Body of pancreas (tissue), 4 donors: ENCODE measurements at regions not wholly inside any gene's neighbourhood (a gene's known extent, or its start where the extent isn't known, plus 50 kb on each side); places are given as distances from the start of the nearest gene placed in this dataset.

Source experiments
- ATAC-seq: fragments of 150-250 bp; one replicate; pipeline ENCODE4 v1.9.1; 2016
- DNase-seq, 4 donors: peaks; one replicate each; pipeline ENCODE4 v3.0.0-alpha.2; 2019
- H3K27ac ChIP-seq, 4 donors: fragments of 200-600 bp; sonication (generic); 1 replicate in 3 of 4; 2 replicates in 1 of 4; pipeline versions ENCODE4 v1.5.1 to v1.6.1; 2016 to 2019; ENCODE audit warnings: mild to moderate bottlenecking in 1 of 4, mixed read lengths in 1 of 4, moderate library complexity in 1 of 4
- H3K27me3 ChIP-seq, 2 donors: fragments of 200-600 bp; sonication (generic); one replicate each; pipeline ENCODE4 v1.6.0; 2016; ENCODE audit warnings: mild to moderate bottlenecking in 1 of 2
- H3K36me3 ChIP-seq, 2 donors: fragments of 200-600 bp; sonication (generic); replicated peaks in 1 of 2; 2 replicates each; pipeline ENCODE4 v1.5.1; 2016; ENCODE audit warnings: low read depth in 2 of 2; ENCODE audit not compliant: insufficient read depth in 1 of 2
- H3K4me1 ChIP-seq: fragments of 200-600 bp; sonication (generic); one replicate; pipeline ENCODE4 v1.6.0; 2016
- H3K4me3 ChIP-seq, 2 donors: fragments of 200-600 bp; sonication (generic); 1 replicate in 1 of 2; 2 replicates in 1 of 2; pipeline ENCODE4 v1.5.1; 2016 to 2019
- H3K9me3 ChIP-seq, 3 donors: fragments of 200-600 bp; sonication (generic); 1 replicate in 2 of 3; 2 replicates in 1 of 3; pipeline ENCODE4 v1.5.1; 2016
- CTCF ChIP-seq, 7 experiments: fragments of 450-650 bp in 4 of 7; fragments of 200-600 bp in 3 of 7; sonication (generic) in 3 of 7; IDR thresholded peaks; one replicate each; pipeline ENCODE4 v1.5.1; 2016 to 2019; ENCODE audit warnings: antibody characterized with exemption in 7 of 7
- POLR2A ChIP-seq, 3 donors: fragments of 450-650 bp; IDR thresholded peaks; one replicate each; pipeline ENCODE4 v1.6.1; 2016; ENCODE audit warnings: antibody characterized with exemption in 3 of 3, mild to moderate bottlenecking in 2 of 3
- WGBS, 2 donors: methylation state at CpG; one replicate each; pipeline ENCODE4 v1.1.5; 2017; 5-methylcytosine and 5-hydroxymethylcytosine counted together
- intact Hi-C: fragments of 100-400 bp; cut with DNase I; formaldehyde crosslinking; loops from one replicate; pipeline ENCODE4 v1.15.1; 2023

- H3K27ac ChIP-seq: no peak overlapping the region
- H3K9me3 ChIP-seq: no peaks in the 10 kb centered on the region
- TF ChIP-seq POLR2A (IDR thresholded peaks at IDR 0.05) (no peak), CTCF (IDR thresholded peaks at IDR 0.05) (no peak)
- no peak for ATAC-seq
- H3K4me3 ChIP-seq: no peak overlapping the region
- no peaks in the 10 kb centered on the region for H3K27me3 ChIP-seq
- intact Hi-C loops: no loop called here
- no peak for DNase-seq
- H3K36me3 ChIP-seq: no peaks in the 10 kb centered on the region
- no peaks in the 10 kb centered on the region for H3K4me1 ChIP-seq
These were observed 541.1 kb upstream of the SPRY2 start for GRCh38 chr13:80881942-80882445.

GRCh38 chr13:80881495-80881894 lies 540.6 kb upstream of the SPRY2 start:
- Histone ChIP-seq H3K36me3 (no peaks in the 10 kb centered on the region), H3K27me3 (no peaks in the 10 kb centered on the region), H3K4me1 (no peaks in the 10 kb centered on the region), H3K9me3 (no peaks in the 10 kb centered on the region), H3K4me3 (no peak overlapping the region), H3K27ac (no peak overlapping the region)
- TF ChIP-seq POLR2A (IDR thresholded peaks at IDR 0.05): no peak
- TF ChIP-seq CTCF (IDR thresholded peaks at IDR 0.05): no peak
- DNase-seq (no peak), ATAC-seq (no peak)
- intact Hi-C loops: no loop called here

GRCh38 chr13:80881034-80881433 lies 540.1 kb upstream of the SPRY2 start:
- no peaks in the 10 kb centered on the region for H3K27me3 ChIP-seq
- no peaks in the 10 kb centered on the region for H3K36me3 ChIP-seq
- intact Hi-C loops: no loop called here
- H3K4me3 ChIP-seq: no peak overlapping the region
- DNase-seq (no peak), ATAC-seq (no peak)
- no peaks in the 10 kb centered on the region for H3K4me1 ChIP-seq
- TF ChIP-seq CTCF (IDR thresholded peaks at IDR 0.05) (no peak), POLR2A (IDR thresholded peaks at IDR 0.05) (no peak)
- H3K27ac ChIP-seq: no peak overlapping the region
- 26 to 52% methylated on average over 1 of the region's 1 CpG for WGBS, 2 donors
- no peaks in the 10 kb centered on the region for H3K9me3 ChIP-seq

- intact Hi-C loops: no loop called here
- no peaks in the 10 kb centered on the region for H3K9me3 ChIP-seq
- no peak overlapping the region for H3K4me3 ChIP-seq
- DNase-seq: no peak
- H3K4me1 ChIP-seq: no peaks in the 10 kb centered on the region
- H3K36me3 ChIP-seq: no peaks in the 10 kb centered on the region
- TF ChIP-seq POLR2A (IDR thresholded peaks at IDR 0.05): no peak
- no peak for TF ChIP-seq CTCF (IDR thresholded peaks at IDR 0.05)
- no peaks in the 10 kb centered on the region for H3K27me3 ChIP-seq
- ATAC-seq: no peak
- no peak overlapping the region for H3K27ac ChIP-seq
These were observed 537.0 kb upstream of the SPRY2 start for GRCh38 chr13:80877944-80878241.

GRCh38 chr13:80877209-80877943 lies 536.5 kb upstream of the SPRY2 start:
- no peak for DNase-seq
- no peak for ATAC-seq
- intact Hi-C loops: no loop called here
- no peaks in the 10 kb centered on the region for H3K4me1 ChIP-seq
- no peak overlapping the region for H3K27ac ChIP-seq
- no peak for TF ChIP-seq CTCF (IDR thresholded peaks at IDR 0.05)
- 57 to 60% methylated on average over 3 of the region's 3 CpGs for WGBS, 2 donors
- H3K9me3 ChIP-seq: no peaks in the 10 kb centered on the region
- no peaks in the 10 kb centered on the region for H3K27me3 ChIP-seq
- H3K4me3 ChIP-seq: no peak overlapping the region
- H3K36me3 ChIP-seq: no peaks in the 10 kb centered on the region
